PC-3 (cell line): ENCODE measurements at regions not wholly inside any gene's neighbourhood (a gene's known extent, or its start where the extent isn't known, plus 50 kb on each side); places are given as distances from the start of the nearest gene placed in this dataset.

Experiments used
- ATAC-seq: fragments of 200-7000 bp; cut with Tn5 transposase; 2 replicates; pipeline ENCODE4 v1.9.1; 2020; ENCODE audit warnings: mild to moderate bottlenecking, moderate library complexity
- BruUV-seq: library from RNA; stranded (reverse); fragments of 400-500 nt; replicated peaks from 2 replicates; lab custom pipeline; 2021; lab: Mats Ljungman, UMichigan
- CTCF ChIA-PET: fragments of 300-600 bp; sonication (Branson Sonifier 250); formaldehyde crosslinking; loops from one replicate; lab custom pipeline; 2022; ENCODE audit warnings: antibody characterized with exemption; lab: Charles Lee
- POLR2A ChIA-PET: fragments of 300-600 bp; sonication (Branson Sonifier 250); formaldehyde crosslinking; loops from one replicate; lab custom pipeline; 2022; ENCODE audit warnings: antibody characterized with exemption; ENCODE audit not compliant: unreplicated experiment; lab: Charles Lee
- DNase-seq: peaks from one replicate; pipeline ENCODE4 v3.0.0-alpha.2; 2015
- H2AFZ ChIP-seq: fragments of 300-600 bp; sonication (generic); 2 replicates; pipeline ENCODE4 v1.6.0; 2016; ENCODE audit warnings: antibody characterized with exemption, low read length
- H3F3A ChIP-seq: fragments of 300-600 bp; sonication (generic); one replicate; pipeline ENCODE4 v1.6.0; 2017; ENCODE audit warnings: antibody characterized with exemption, low read length, control low read depth, mild to moderate bottlenecking; ENCODE audit not compliant: unreplicated experiment
- H3K27ac ChIP-seq: fragments of 300-600 bp; sonication (generic); 2 replicates; pipeline ENCODE4 v1.5.1; 2016; ENCODE audit warnings: mild to moderate bottlenecking, low read length
- H3K27me3 ChIP-seq: fragments of 300-600 bp; sonication (generic); 2 replicates; pipeline ENCODE4 v1.6.1; 2016; ENCODE audit warnings: low read length, mixed read lengths
- H3K36me3 ChIP-seq: fragments of 300-600 bp; sonication (generic); 2 replicates; pipeline ENCODE4 v1.6.1; 2016; ENCODE audit warnings: low read depth, mixed run types, low read length, mixed read lengths
- H3K4me1 ChIP-seq: fragments of 300-600 bp; sonication (generic); 2 replicates; pipeline ENCODE4 v1.5.1; 2016; ENCODE audit warnings: low read length; ENCODE audit not compliant: insufficient read depth
- H3K4me2 ChIP-seq: fragments of 300-600 bp; sonication (generic); 2 replicates; pipeline ENCODE4 v1.6.0; 2016; ENCODE audit warnings: low read length
- H3K4me3 ChIP-seq: fragments of 300-600 bp; sonication (generic); 2 replicates; pipeline ENCODE4 v1.5.1; 2016; ENCODE audit warnings: mild to moderate bottlenecking, low read length, mixed read lengths
- H3K79me2 ChIP-seq: fragments of 300-600 bp; sonication (generic); 2 replicates; pipeline ENCODE4 v1.6.1; 2017; ENCODE audit warnings: low read length, mixed read lengths
- H3K9ac ChIP-seq: fragments of 300-600 bp; sonication (generic); 2 replicates; pipeline ENCODE4 v1.6.0; 2016; ENCODE audit warnings: mild to moderate bottlenecking, low read length
- H3K9me2 ChIP-seq: fragments of 300-600 bp; sonication (generic); replicated peaks from 2 replicates; pipeline ENCODE4 v1.6.1; 2016; ENCODE audit warnings: mixed run types, low read length, mixed read lengths
- H3K9me3 ChIP-seq: fragments of 300-600 bp; sonication (generic); 2 replicates; pipeline ENCODE4 v1.6.1; 2016; ENCODE audit warnings: low read length, mixed read lengths
- H4K20me1 ChIP-seq: fragments of 300-600 bp; sonication (generic); 2 replicates; pipeline ENCODE4 v1.6.1; 2016; ENCODE audit warnings: low read length, mixed read lengths
- CTCF ChIP-seq: fragments of 300-600 bp; sonication (generic); conservative IDR thresholded peaks from 2 replicates; pipeline ENCODE4 v1.5.1; 2017; ENCODE audit warnings: antibody characterized with exemption, low read depth, mild to moderate bottlenecking, low read length
- EZH2 ChIP-seq: fragments of 300-600 bp; sonication (generic); IDR thresholded peaks from one replicate; pipeline ENCODE4 v1.6.1; 2017; ENCODE audit warnings: antibody characterized with exemption, mild to moderate bottlenecking, low read length; ENCODE audit not compliant: unreplicated experiment
- EZH2phosphoT487 ChIP-seq: fragments of 300-600 bp; sonication (generic); IDR thresholded peaks from 2 replicates; pipeline ENCODE4 v1.6.1; 2018; ENCODE audit warnings: mild to moderate bottlenecking, antibody characterized with exemption, low read length, borderline replicate concordance
- intact Hi-C: fragments of 100-400 bp; cut with micrococcal nuclease; formaldehyde crosslinking; loops from 2 replicates; pipeline ENCODE4 v1.9.0; 2023

DNA sequence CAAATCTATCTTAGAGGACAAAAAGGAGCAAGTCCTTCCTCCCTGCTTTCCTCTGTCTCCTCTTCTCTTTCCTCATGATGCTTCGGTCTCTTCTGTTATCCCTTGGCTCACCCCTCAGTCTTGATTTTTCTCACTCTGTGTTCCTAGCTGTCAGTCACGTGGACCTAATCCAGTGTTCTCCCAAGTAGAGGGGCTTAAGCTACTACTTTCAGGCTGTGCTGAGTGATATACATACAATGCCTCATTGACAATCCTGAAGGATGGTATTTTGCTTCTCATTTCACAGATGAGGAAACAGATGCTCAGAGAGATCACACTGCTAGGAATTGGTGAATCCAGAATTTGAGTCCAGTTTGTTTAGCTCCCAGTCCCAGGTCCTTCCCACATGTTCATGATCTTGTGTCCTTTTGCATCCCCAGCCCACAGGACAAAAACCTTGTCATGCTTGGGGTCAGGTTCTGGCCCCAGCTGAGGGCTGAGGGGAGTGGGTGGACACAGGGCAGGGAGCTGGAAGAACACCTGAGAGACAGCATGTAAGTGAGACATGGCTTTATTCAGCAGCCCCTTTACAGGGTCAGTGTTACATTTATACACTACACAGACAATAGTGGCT, 50.5 kb upstream of the KMT2E start:
- no peaks in the 10 kb centered on the region for H3K27me3 ChIP-seq
- H3K4me2 ChIP-seq, result no peak overlapping the region
- H3K9me2 ChIP-seq, result no peaks in the 10 kb centered on the region
- no peaks in the 10 kb centered on the region for H3K36me3 ChIP-seq
- no peak overlapping the region for H2AFZ ChIP-seq
- no TSS peak for BruUV-seq
- peaks cover 9% of the 10 kb centered on the region for H3K4me1 ChIP-seq
- H3K27ac ChIP-seq, result peak overlapping the region; percentile 20
- no peak for DNase-seq
- 0 out of 2 replicates have a peak overlapping the region, but pooled peaks have one; percentile 1 for H3K9ac ChIP-seq
- no peaks in the 10 kb centered on the region for H3K9me3 ChIP-seq
- H3K4me3 ChIP-seq, result no peak overlapping the region
- H3F3A ChIP-seq, result no peaks in the 10 kb centered on the region
- no peaks in the 10 kb centered on the region for H3K79me2 ChIP-seq
- TF ChIP-seq EZH2phosphoT487 (no peak), EZH2 (no peak), CTCF (no peak)
- ChIA-PET CTCF (no interaction called here), POLR2A (no interaction called here)
- ATAC-seq, result no peak
- H4K20me1 ChIP-seq, result no peaks in the 10 kb centered on the region
- intact Hi-C loops, result no loop called here

- no peaks in the 10 kb centered on the region for H3K27me3 ChIP-seq
- H3K4me2 ChIP-seq, result no peak overlapping the region
- POLR2A ChIA-PET, result no interaction called here
- peaks cover 9% of the 10 kb centered on the region for H3K4me1 ChIP-seq
- no peak overlapping the region for H2AFZ ChIP-seq
- no peak overlapping the region for H3K9ac ChIP-seq
- ATAC-seq (no peak), DNase-seq (peak; percentile 29)
- no peak overlapping the region for H3K4me3 ChIP-seq
- no peak overlapping the region for H3K27ac ChIP-seq
- H3K79me2 ChIP-seq, result no peaks in the 10 kb centered on the region
- CTCF ChIA-PET, result no interaction called here
- BruUV-seq, result no TSS peak
- H3K9me2 ChIP-seq, result no peaks in the 10 kb centered on the region
- TF ChIP-seq EZH2, result no peak
- no peak for TF ChIP-seq CTCF
- no peak for TF ChIP-seq EZH2phosphoT487
- H3F3A ChIP-seq, result no peaks in the 10 kb centered on the region
- intact Hi-C loops, result no loop called here
- no peaks in the 10 kb centered on the region for H3K9me3 ChIP-seq
- no peaks in the 10 kb centered on the region for H4K20me1 ChIP-seq
- no peaks in the 10 kb centered on the region for H3K36me3 ChIP-seq
Observed at GRCh38 chr7:104963991-104964385, 50.0 kb upstream of the KMT2E start.
